Fibroblast of lung (primary cell): ENCODE measurements at regions not wholly inside any gene's neighbourhood (a gene's known extent, or its start where the extent isn't known, plus 50 kb on each side); places are given as distances from the start of the nearest gene placed in this dataset.

Experiments
- DNase-seq, 2 donors: peaks; one replicate each; pipeline versions ENCODE4 v3.0.0 to v3.0.0-alpha.2; 2010; ENCODE audit warnings: low read depth in 2 of 2
- H2AFZ ChIP-seq: 2 replicates; pipeline ENCODE4 v1.5.1; 2012; ENCODE audit warnings: low read length, control low read depth, inconsistent platforms
- H3K27ac ChIP-seq: 2 replicates; pipeline ENCODE4 v1.5.1; 2011; ENCODE audit warnings: low read length, control low read depth; ENCODE audit not compliant: insufficient read depth
- H3K27me3 ChIP-seq: 2 replicates; pipeline ENCODE4 v1.5.1; 2011; ENCODE audit warnings: mild to moderate bottlenecking, low read length; ENCODE audit not compliant: control insufficient read depth, insufficient read depth
- H3K36me3 ChIP-seq: 2 replicates; pipeline ENCODE4 v1.5.1; 2011; ENCODE audit warnings: low read length; ENCODE audit not compliant: control insufficient read depth, insufficient read depth
- H3K4me1 ChIP-seq: 2 replicates; pipeline ENCODE4 v1.5.1; 2011; ENCODE audit warnings: low read length; ENCODE audit not compliant: control insufficient read depth, insufficient read depth; ENCODE audit errors: extremely low read depth
- H3K4me2 ChIP-seq: 2 replicates; pipeline ENCODE4 v1.5.1; 2011; ENCODE audit warnings: low read length, control low read depth; ENCODE audit not compliant: insufficient read depth; ENCODE audit errors: extremely low read depth
- H3K4me3 ChIP-seq, 4 experiments: fragments of 200-600 bp in 1 of 4; sonication (generic) in 1 of 4; replicated peaks in 1 of 4; 2 replicates each; pipeline ENCODE4 v1.5.1; 2011 to 2016; ENCODE audit warnings: low read length in 4 of 4, low read depth in 3 of 4, mild to moderate bottlenecking in 3 of 4, control low read depth in 2 of 4, inconsistent platforms in 1 of 4, mixed read lengths in 1 of 4; ENCODE audit not compliant: insufficient read depth in 1 of 4; ENCODE audit errors: control extremely low read depth in 1 of 4
- H3K79me2 ChIP-seq: 2 replicates; pipeline ENCODE4 v1.5.1; 2012; ENCODE audit warnings: mild to moderate bottlenecking, low read length, inconsistent platforms; ENCODE audit not compliant: control insufficient read depth, insufficient read depth
- H3K9ac ChIP-seq: 2 replicates; pipeline ENCODE4 v1.5.1; 2011; ENCODE audit warnings: mild to moderate bottlenecking, low read length, control low read depth; ENCODE audit not compliant: insufficient read depth
- H3K9me3 ChIP-seq: 2 replicates; pipeline ENCODE4 v1.5.1; 2012; ENCODE audit warnings: low read depth, low read length; ENCODE audit not compliant: control insufficient read depth, insufficient read depth
- H4K20me1 ChIP-seq: 2 replicates; pipeline ENCODE4 v1.5.1; 2011; ENCODE audit warnings: low read length; ENCODE audit not compliant: control insufficient read depth, insufficient read depth; ENCODE audit errors: extremely low read depth
- EZH2 ChIP-seq: IDR thresholded peaks from 2 replicates; pipeline ENCODE4 v1.5.1; 2012; ENCODE audit warnings: low read length, control low read depth, mild to moderate bottlenecking; ENCODE audit errors: missing control alignments
- TF ChIP-seq, protein P1 (sequence below), 2 donors: IDR thresholded peaks in 1 of 2; conservative IDR thresholded peaks in 1 of 2; 1 replicate in 1 of 2; 2 replicates in 1 of 2; pipeline ENCODE4 v1.5.1; 2011 to 2012; ENCODE audit warnings: low read length in 2 of 2, control low read depth in 1 of 2, inconsistent platforms in 1 of 2, low read depth in 1 of 2, mild to moderate bottlenecking in 1 of 2

DNA sequence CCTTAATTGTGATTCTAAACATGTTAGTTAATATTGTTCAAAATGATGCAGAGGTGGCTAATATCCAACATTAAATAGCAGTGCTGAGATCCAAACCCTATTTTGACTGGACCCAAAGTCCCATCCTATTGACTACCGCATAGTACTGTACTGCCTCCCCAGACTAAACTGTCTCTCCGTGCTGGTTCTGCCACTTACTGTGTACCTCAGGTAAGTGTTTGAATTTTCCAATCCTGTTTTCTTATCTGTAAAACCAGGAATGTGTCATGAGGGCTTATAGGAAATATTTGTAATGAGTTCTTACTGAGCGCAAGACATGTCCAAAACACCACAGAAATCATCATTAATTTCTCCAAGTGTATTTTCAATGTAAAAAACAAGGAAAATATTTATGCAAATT lies 209.2 kb upstream of the CD180 start:
- Histone ChIP-seq H3K27me3 (no peaks in the 10 kb centered on the region), H3K9me3 (no peaks in the 10 kb centered on the region), H3K4me1 (peaks cover 2% of the 10 kb centered on the region), H4K20me1 (no peaks in the 10 kb centered on the region), H3K36me3 (no peaks in the 10 kb centered on the region), H3K4me3 (no peak overlapping the region), H2AFZ (no peak overlapping the region), H3K9ac (no peak overlapping the region), H3K4me2 (no peak overlapping the region), H3K79me2 (no peaks in the 10 kb centered on the region), H3K27ac (no peak overlapping the region)
- DNase-seq, result no peak
- TF ChIP-seq EZH2, result no peak
- TF ChIP-seq, protein P1, sequence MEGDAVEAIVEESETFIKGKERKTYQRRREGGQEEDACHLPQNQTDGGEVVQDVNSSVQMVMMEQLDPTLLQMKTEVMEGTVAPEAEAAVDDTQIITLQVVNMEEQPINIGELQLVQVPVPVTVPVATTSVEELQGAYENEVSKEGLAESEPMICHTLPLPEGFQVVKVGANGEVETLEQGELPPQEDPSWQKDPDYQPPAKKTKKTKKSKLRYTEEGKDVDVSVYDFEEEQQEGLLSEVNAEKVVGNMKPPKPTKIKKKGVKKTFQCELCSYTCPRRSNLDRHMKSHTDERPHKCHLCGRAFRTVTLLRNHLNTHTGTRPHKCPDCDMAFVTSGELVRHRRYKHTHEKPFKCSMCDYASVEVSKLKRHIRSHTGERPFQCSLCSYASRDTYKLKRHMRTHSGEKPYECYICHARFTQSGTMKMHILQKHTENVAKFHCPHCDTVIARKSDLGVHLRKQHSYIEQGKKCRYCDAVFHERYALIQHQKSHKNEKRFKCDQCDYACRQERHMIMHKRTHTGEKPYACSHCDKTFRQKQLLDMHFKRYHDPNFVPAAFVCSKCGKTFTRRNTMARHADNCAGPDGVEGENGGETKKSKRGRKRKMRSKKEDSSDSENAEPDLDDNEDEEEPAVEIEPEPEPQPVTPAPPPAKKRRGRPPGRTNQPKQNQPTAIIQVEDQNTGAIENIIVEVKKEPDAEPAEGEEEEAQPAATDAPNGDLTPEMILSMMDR (conservative IDR thresholded peaks at IDR 0.05 in 1 of 2, IDR thresholded peaks at IDR 0.05 in 1 of 2; ENCODE audit: low read depth in 1 of 2, low read length in 2 of 2), result no peak

DNA sequence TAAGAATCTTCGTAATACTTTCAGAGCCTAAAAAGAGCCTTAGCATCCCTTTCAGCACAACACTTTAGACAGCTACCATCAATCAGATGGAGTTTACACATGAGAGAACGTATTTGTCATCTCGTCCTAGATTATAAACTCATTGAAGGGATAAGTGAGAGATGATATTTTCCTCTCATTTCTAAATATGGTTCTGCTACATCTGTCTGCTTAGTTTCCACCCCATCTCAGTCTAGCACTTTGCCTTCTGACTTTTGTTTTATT lies 208.4 kb upstream of the CD180 start:
- no peak overlapping the region for H3K4me2 ChIP-seq
- peaks cover 2% of the 10 kb centered on the region for H3K4me1 ChIP-seq
- H2AFZ ChIP-seq, result peak overlapping the region; percentile 33
- H3K36me3 ChIP-seq, result no peaks in the 10 kb centered on the region
- H3K27me3 ChIP-seq, result no peaks in the 10 kb centered on the region
- H3K9ac ChIP-seq, result no peak overlapping the region
- no peak overlapping the region for H3K27ac ChIP-seq
- no peaks in the 10 kb centered on the region for H3K9me3 ChIP-seq
- H3K4me3 ChIP-seq, result no peak overlapping the region
- H4K20me1 ChIP-seq, result no peaks in the 10 kb centered on the region
- no peak for DNase-seq
- H3K79me2 ChIP-seq, result no peaks in the 10 kb centered on the region
- TF ChIP-seq EZH2, result no peak
- TF ChIP-seq, protein P1 (conservative IDR thresholded peaks at IDR 0.05 in 1 of 2, IDR thresholded peaks at IDR 0.05 in 1 of 2; ENCODE audit: low read depth in 1 of 2, low read length in 2 of 2), result no peak

DNA sequence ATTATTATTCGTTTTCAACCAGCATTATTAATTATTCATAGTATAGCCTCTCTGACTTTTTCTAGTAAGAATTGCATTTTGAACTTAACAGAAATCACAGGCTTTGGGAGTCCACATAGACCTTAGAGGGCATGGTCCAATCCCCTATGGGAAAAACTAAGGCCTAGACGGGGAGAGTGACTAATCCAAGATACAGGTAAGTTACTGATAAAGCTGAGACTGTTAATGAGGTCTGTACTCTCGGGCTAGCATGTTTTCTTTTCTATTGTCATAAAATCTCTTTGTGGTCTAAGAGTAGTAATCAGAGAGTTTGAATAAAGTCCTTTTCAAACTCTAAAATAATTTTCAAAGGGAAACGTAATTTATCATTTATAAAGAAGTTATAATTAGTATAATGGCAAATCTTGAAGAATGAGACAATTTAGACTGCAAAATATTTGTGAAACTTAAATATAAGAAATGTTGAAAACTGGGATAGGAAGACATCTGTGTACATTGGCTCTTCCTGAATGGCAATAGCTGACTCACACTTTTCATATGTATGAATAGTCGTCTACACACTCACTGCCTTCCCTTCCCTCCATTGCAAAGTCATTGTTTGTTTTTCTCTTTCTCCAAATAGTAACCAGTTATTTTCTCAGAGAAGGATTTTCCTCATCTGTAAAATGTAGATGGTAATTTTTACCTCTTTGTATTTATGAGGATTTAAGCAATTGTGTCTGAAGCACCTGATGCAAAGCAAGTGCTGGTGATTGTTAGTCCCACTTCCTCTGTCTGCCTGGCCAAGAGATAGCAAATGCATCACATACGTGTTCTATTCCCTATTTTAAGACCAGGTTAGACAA lies 207.9 kb upstream of the CD180 start:
- peaks cover 2% of the 10 kb centered on the region for H3K4me1 ChIP-seq
- no peak overlapping the region for H3K27ac ChIP-seq
- peak overlapping the region; percentile 33 for H2AFZ ChIP-seq
- DNase-seq, result peak; percentile 72 to 75
- no peaks in the 10 kb centered on the region for H4K20me1 ChIP-seq
- no peaks in the 10 kb centered on the region for H3K9me3 ChIP-seq
- TF ChIP-seq, protein P1 (conservative IDR thresholded peaks at IDR 0.05 in 1 of 2, IDR thresholded peaks at IDR 0.05 in 1 of 2; ENCODE audit: low read depth in 1 of 2, low read length in 2 of 2), result no peak
- TF ChIP-seq EZH2, result no peak
- no peak overlapping the region for H3K9ac ChIP-seq
- H3K4me3 ChIP-seq, result no peak overlapping the region
- no peaks in the 10 kb centered on the region for H3K27me3 ChIP-seq
- no peaks in the 10 kb centered on the region for H3K79me2 ChIP-seq
- H3K36me3 ChIP-seq, result no peaks in the 10 kb centered on the region
- H3K4me2 ChIP-seq, result no peak overlapping the region
